Vagina (tissue), 2 donors: ENCODE measurements at regions not wholly inside any gene's neighbourhood (a gene's known extent, or its start where the extent isn't known, plus 50 kb on each side); places are given as distances from the start of the nearest gene placed in this dataset.
A peak's percentile ranks its signal among the peaks of the same experiment; 100 is the strongest.
"Not testable (repeated sequence)": the region's sequence is repeated elsewhere in the genome, so short reads cannot be mapped to it uniquely, and the experiment has no call there.

Experiments
- DNase-seq, 2 donors: peaks; one replicate each; pipeline ENCODE4 v3.0.0-alpha.2; 2017; ENCODE audit errors: extremely low spot score in 2 of 2
- H3K27ac ChIP-seq: fragments of 200-600 bp; sonication (generic); one replicate; pipeline ENCODE4 v1.5.1; 2019
- H3K27me3 ChIP-seq: fragments of 200-600 bp; sonication (generic); one replicate; pipeline ENCODE4 v1.5.1; 2019
- H3K36me3 ChIP-seq, 2 donors: fragments of 200-600 bp; sonication (generic); one replicate each; pipeline ENCODE4 v1.5.1; 2017 to 2019
- H3K4me1 ChIP-seq: fragments of 200-600 bp; sonication (generic); one replicate; pipeline ENCODE4 v1.5.1; 2019
- H3K4me3 ChIP-seq, 2 donors: fragments of 200-600 bp; sonication (generic); 1 replicate in 1 of 2; 2 replicates in 1 of 2; pipeline ENCODE4 v1.5.1; 2016 to 2019
- H3K9me3 ChIP-seq: fragments of 200-600 bp; sonication (generic); one replicate; pipeline ENCODE4 v1.5.1; 2019
- intact Hi-C: fragments of 100-400 bp; cut with DNase I; formaldehyde crosslinking; loops from one replicate; pipeline ENCODE4 v1.15.1; 2023

GRCh38 chr9:43089337-43089736, 905.9 kb downstream of the SPATA31A6 start:
- H3K36me3 ChIP-seq, H3K27me3 ChIP-seq, H3K27ac ChIP-seq, H3K4me3 ChIP-seq, H3K4me1 ChIP-seq, H3K9me3 ChIP-seq, intact Hi-C loops: not testable (repeated sequence)
- peak in 1 of 2 donors; percentile 46 for DNase-seq

- intact Hi-C loops, H3K27ac ChIP-seq, H3K9me3 ChIP-seq, H3K4me3 ChIP-seq, H3K4me1 ChIP-seq, H3K36me3 ChIP-seq, H3K27me3 ChIP-seq, DNase-seq: not testable (repeated sequence)
These were observed 926.9 kb downstream of the SPATA31A6 start for GRCh38 chr9:43110376-43110775.

- DNase-seq, intact Hi-C loops, H3K4me1 ChIP-seq, H3K9me3 ChIP-seq, H3K27me3 ChIP-seq, H3K36me3 ChIP-seq, H3K27ac ChIP-seq, H3K4me3 ChIP-seq: not testable (repeated sequence)
These were observed 929.4 kb downstream of the SPATA31A6 start for GRCh38 chr9:43112846-43113245.

- DNase-seq, H3K27me3 ChIP-seq, H3K36me3 ChIP-seq, H3K4me3 ChIP-seq, H3K27ac ChIP-seq, H3K9me3 ChIP-seq, H3K4me1 ChIP-seq, intact Hi-C loops: not testable (repeated sequence)
These were observed 932.4 kb downstream of the SPATA31A6 start for GRCh38 chr9:43115813-43116229.

GRCh38 chr9:43118088-43118865, 934.8 kb downstream of the SPATA31A6 start:
- H3K27me3 ChIP-seq, H3K36me3 ChIP-seq, H3K27ac ChIP-seq, H3K4me1 ChIP-seq, DNase-seq, intact Hi-C loops, H3K9me3 ChIP-seq, H3K4me3 ChIP-seq: not testable (repeated sequence)

GRCh38 chr9:43119565-43119964, 936.1 kb downstream of the SPATA31A6 start:
- H3K27me3 ChIP-seq, H3K9me3 ChIP-seq, H3K36me3 ChIP-seq, DNase-seq, H3K27ac ChIP-seq, intact Hi-C loops, H3K4me3 ChIP-seq, H3K4me1 ChIP-seq: not testable (repeated sequence)

- H3K27ac ChIP-seq, H3K4me1 ChIP-seq, H3K36me3 ChIP-seq, DNase-seq, H3K9me3 ChIP-seq, H3K27me3 ChIP-seq, intact Hi-C loops, H3K4me3 ChIP-seq: not testable (repeated sequence)
These were observed 936.5 kb downstream of the SPATA31A6 start for GRCh38 chr9:43119978-43120377.

- H3K27me3 ChIP-seq, H3K27ac ChIP-seq, H3K4me1 ChIP-seq, intact Hi-C loops, DNase-seq, H3K9me3 ChIP-seq, H3K36me3 ChIP-seq, H3K4me3 ChIP-seq: not testable (repeated sequence)
These were observed 942.4 kb downstream of the SPATA31A6 start for GRCh38 chr9:43125894-43126293.

- intact Hi-C loops, H3K27ac ChIP-seq, H3K4me3 ChIP-seq, H3K27me3 ChIP-seq, H3K4me1 ChIP-seq, H3K9me3 ChIP-seq, H3K36me3 ChIP-seq: not testable (repeated sequence)
- DNase-seq, result peak in 1 of 2 donors; percentile 3
These were observed 943.7 kb downstream of the SPATA31A6 start for GRCh38 chr9:43127026-43127775.

- intact Hi-C loops, H3K9me3 ChIP-seq, H3K27me3 ChIP-seq, H3K4me1 ChIP-seq, H3K36me3 ChIP-seq, H3K27ac ChIP-seq, H3K4me3 ChIP-seq, DNase-seq: not testable (repeated sequence)
These were observed 944.5 kb downstream of the SPATA31A6 start for GRCh38 chr9:43127949-43128348.

- H3K27ac ChIP-seq, H3K36me3 ChIP-seq, H3K4me3 ChIP-seq, intact Hi-C loops, H3K27me3 ChIP-seq, H3K9me3 ChIP-seq, H3K4me1 ChIP-seq, DNase-seq: not testable (repeated sequence)
These were observed 947.3 kb downstream of the SPATA31A6 start for GRCh38 chr9:43130744-43131171.

- DNase-seq, intact Hi-C loops, H3K27ac ChIP-seq, H3K27me3 ChIP-seq, H3K4me1 ChIP-seq, H3K9me3 ChIP-seq, H3K4me3 ChIP-seq, H3K36me3 ChIP-seq: not testable (repeated sequence)
These were observed 952.0 kb downstream of the SPATA31A6 start for GRCh38 chr9:43135440-43135839.

GRCh38 chr9:43138909-43139308, 955.5 kb downstream of the SPATA31A6 start:
- H3K27ac ChIP-seq, H3K36me3 ChIP-seq, H3K27me3 ChIP-seq, H3K4me3 ChIP-seq, H3K9me3 ChIP-seq, H3K4me1 ChIP-seq, intact Hi-C loops, DNase-seq: not testable (repeated sequence)

- H3K4me3 ChIP-seq, H3K36me3 ChIP-seq, H3K9me3 ChIP-seq, intact Hi-C loops, H3K27me3 ChIP-seq, DNase-seq, H3K27ac ChIP-seq, H3K4me1 ChIP-seq: not testable (repeated sequence)
These were observed 955.9 kb downstream of the SPATA31A6 start for GRCh38 chr9:43139349-43139748.
